ENCODE measurements at regions not wholly inside any gene's neighbourhood (a gene's known extent, or its start where the extent isn't known, plus 50 kb on each side); places are given as distances from the start of the nearest gene placed in this dataset.

GRCh38 chr5:39502704-39503103 is 77.9 kb upstream of the DAB2 start:
- Histone ChIP-seq H3K4me1 (ENCODE audit: control insufficient read depth, insufficient read depth, low read length) (no peaks in the 10 kb centered on the region), H3K4me3 (ENCODE audit: insufficient read depth, low read depth, low read length) (no peak overlapping the region), H3K27ac (ENCODE audit: insufficient read depth, low read depth, low read length, poor library complexity, severe bottlenecking) (no peak overlapping the region), H3K27me3 (ENCODE audit: control insufficient read depth, insufficient read depth, low read length, poor library complexity, severe bottlenecking) (no peaks in the 10 kb centered on the region), H3K9me3 (ENCODE audit: control insufficient read depth, low read length) (no peaks in the 10 kb centered on the region), H3K36me3 (ENCODE audit: control insufficient read depth, insufficient read depth, low read length) (no peaks in the 10 kb centered on the region)
- WGBS, 2 experiments, result 95 to 97% methylated on average over 6 of the region's 6 CpGs

- H3K9me3 ChIP-seq (ENCODE audit: control insufficient read depth, low read length), result no peaks in the 10 kb centered on the region
- H3K4me3 ChIP-seq (ENCODE audit: insufficient read depth, low read depth, low read length), result no peak overlapping the region
- no peak overlapping the region for H3K27ac ChIP-seq (ENCODE audit: insufficient read depth, low read depth, low read length, poor library complexity, severe bottlenecking)
These were observed 76.6 kb upstream of the DAB2 start for GRCh38 chr5:39501397-39501796.

GRCh38 chr5:39500551-39501175 is 75.9 kb upstream of the DAB2 start:
- WGBS, 2 experiments, result 83 to 94% methylated on average over 1 to 2 of the region's 2 CpGs
- no peak overlapping the region for H3K27ac ChIP-seq (ENCODE audit: insufficient read depth, low read depth, low read length, poor library complexity, severe bottlenecking)
- H3K9me3 ChIP-seq (ENCODE audit: control insufficient read depth, low read length), result no peaks in the 10 kb centered on the region
- H3K4me3 ChIP-seq (ENCODE audit: insufficient read depth, low read depth, low read length), result no peak overlapping the region
- no peaks in the 10 kb centered on the region for H3K27me3 ChIP-seq (ENCODE audit: control insufficient read depth, insufficient read depth, low read length, poor library complexity, severe bottlenecking)
- no peaks in the 10 kb centered on the region for H3K4me1 ChIP-seq (ENCODE audit: control insufficient read depth, insufficient read depth, low read length)
- H3K36me3 ChIP-seq (ENCODE audit: control insufficient read depth, insufficient read depth, low read length), result no peaks in the 10 kb centered on the region

More at GRCh38 chr5:39501397-39501796, 76.6 kb upstream of the DAB2 start:
- 95 to 99% methylated on average over 5 of the region's 5 CpGs for WGBS, 2 experiments
- H3K4me1 ChIP-seq (ENCODE audit: control insufficient read depth, insufficient read depth, low read length), result no peaks in the 10 kb centered on the region
- H3K27me3 ChIP-seq (ENCODE audit: control insufficient read depth, insufficient read depth, low read length, poor library complexity, severe bottlenecking), result no peaks in the 10 kb centered on the region
- no peaks in the 10 kb centered on the region for H3K36me3 ChIP-seq (ENCODE audit: control insufficient read depth, insufficient read depth, low read length)

GRCh38 chr5:39498278-39498952 is 73.6 kb upstream of the DAB2 start:
- H3K4me1 ChIP-seq (ENCODE audit: control insufficient read depth, insufficient read depth, low read length), result no peaks in the 10 kb centered on the region
- H3K27ac ChIP-seq (ENCODE audit: insufficient read depth, low read depth, low read length, poor library complexity, severe bottlenecking), result no peak overlapping the region
- WGBS, 2 experiments, result 93 to 100% methylated on average over 2 to 4 of the region's 4 CpGs
- no peaks in the 10 kb centered on the region for H3K9me3 ChIP-seq (ENCODE audit: control insufficient read depth, low read length)
- H3K27me3 ChIP-seq (ENCODE audit: control insufficient read depth, insufficient read depth, low read length, poor library complexity, severe bottlenecking), result no peaks in the 10 kb centered on the region
- no peak overlapping the region for H3K4me3 ChIP-seq (ENCODE audit: insufficient read depth, low read depth, low read length)
- H3K36me3 ChIP-seq (ENCODE audit: control insufficient read depth, insufficient read depth, low read length), result no peaks in the 10 kb centered on the region

GRCh38 chr5:39497322-39497721 is 72.5 kb upstream of the DAB2 start:
- no peaks in the 10 kb centered on the region for H3K27me3 ChIP-seq (ENCODE audit: control insufficient read depth, insufficient read depth, low read length, poor library complexity, severe bottlenecking)
- no peaks in the 10 kb centered on the region for H3K4me1 ChIP-seq (ENCODE audit: control insufficient read depth, insufficient read depth, low read length)
- 91 to 96% methylated on average over 3 to 4 of the region's 4 CpGs for WGBS, 2 experiments
- H3K9me3 ChIP-seq (ENCODE audit: control insufficient read depth, low read length), result no peaks in the 10 kb centered on the region
- no peak overlapping the region for H3K27ac ChIP-seq (ENCODE audit: insufficient read depth, low read depth, low read length, poor library complexity, severe bottlenecking)
- H3K36me3 ChIP-seq (ENCODE audit: control insufficient read depth, insufficient read depth, low read length), result no peaks in the 10 kb centered on the region
- no peak overlapping the region for H3K4me3 ChIP-seq (ENCODE audit: insufficient read depth, low read depth, low read length)

GRCh38 chr5:39495227-39495626 is 70.4 kb upstream of the DAB2 start:
- no peaks in the 10 kb centered on the region for H3K4me1 ChIP-seq (ENCODE audit: control insufficient read depth, insufficient read depth, low read length)
- no peaks in the 10 kb centered on the region for H3K9me3 ChIP-seq (ENCODE audit: control insufficient read depth, low read length)
- WGBS, 2 experiments, result 86 to 100% methylated on average over 1 of the region's 1 CpG

GRCh38 chr5:39494534-39494933 is 69.8 kb upstream of the DAB2 start:
- H3K4me3 ChIP-seq (ENCODE audit: insufficient read depth, low read depth, low read length), result no peak overlapping the region
- H3K9me3 ChIP-seq (ENCODE audit: control insufficient read depth, low read length), result no peaks in the 10 kb centered on the region
- no peak overlapping the region for H3K27ac ChIP-seq (ENCODE audit: insufficient read depth, low read depth, low read length, poor library complexity, severe bottlenecking)
- no peaks in the 10 kb centered on the region for H3K27me3 ChIP-seq (ENCODE audit: control insufficient read depth, insufficient read depth, low read length, poor library complexity, severe bottlenecking)
- H3K4me1 ChIP-seq (ENCODE audit: control insufficient read depth, insufficient read depth, low read length), result no peaks in the 10 kb centered on the region
- WGBS, 2 experiments, result 88 to 100% methylated on average over 1 of the region's 1 CpG
- no peaks in the 10 kb centered on the region for H3K36me3 ChIP-seq (ENCODE audit: control insufficient read depth, insufficient read depth, low read length)

More at GRCh38 chr5:39495227-39495626, 70.4 kb upstream of the DAB2 start:
- Histone ChIP-seq H3K27ac (ENCODE audit: insufficient read depth, low read depth, low read length, poor library complexity, severe bottlenecking) (no peak overlapping the region), H3K27me3 (ENCODE audit: control insufficient read depth, insufficient read depth, low read length, poor library complexity, severe bottlenecking) (no peaks in the 10 kb centered on the region), H3K36me3 (ENCODE audit: control insufficient read depth, insufficient read depth, low read length) (no peaks in the 10 kb centered on the region), H3K4me3 (ENCODE audit: insufficient read depth, low read depth, low read length) (no peak overlapping the region)

- Histone ChIP-seq H3K36me3 (ENCODE audit: control insufficient read depth, insufficient read depth, low read length) (no peaks in the 10 kb centered on the region), H3K4me1 (ENCODE audit: control insufficient read depth, insufficient read depth, low read length) (no peaks in the 10 kb centered on the region), H3K27me3 (ENCODE audit: control insufficient read depth, insufficient read depth, low read length, poor library complexity, severe bottlenecking) (no peaks in the 10 kb centered on the region), H3K9me3 (ENCODE audit: control insufficient read depth, low read length) (no peaks in the 10 kb centered on the region), H3K4me3 (ENCODE audit: insufficient read depth, low read depth, low read length) (no peak overlapping the region), H3K27ac (ENCODE audit: insufficient read depth, low read depth, low read length, poor library complexity, severe bottlenecking) (no peak overlapping the region)
- 86 to 88% methylated on average over 3 of the region's 3 CpGs for WGBS, 2 experiments
These were observed 69.3 kb upstream of the DAB2 start for GRCh38 chr5:39494107-39494510.

GRCh38 chr5:39491210-39491609 is 66.4 kb upstream of the DAB2 start:
- Histone ChIP-seq H3K27me3 (ENCODE audit: control insufficient read depth, insufficient read depth, low read length, poor library complexity, severe bottlenecking) (no peaks in the 10 kb centered on the region), H3K4me3 (ENCODE audit: insufficient read depth, low read depth, low read length) (no peak overlapping the region), H3K27ac (ENCODE audit: insufficient read depth, low read depth, low read length, poor library complexity, severe bottlenecking) (no peak overlapping the region), H3K9me3 (ENCODE audit: control insufficient read depth, low read length) (no peaks in the 10 kb centered on the region), H3K4me1 (ENCODE audit: control insufficient read depth, insufficient read depth, low read length) (no peaks in the 10 kb centered on the region), H3K36me3 (ENCODE audit: control insufficient read depth, insufficient read depth, low read length) (no peaks in the 10 kb centered on the region)
- WGBS, 2 experiments, result 100% methylated on average over 1 of the region's 1 CpG; no CpG with 5 or more reads in 1 of the 2 experiments

GRCh38 chr5:39489263-39489662 is 64.5 kb upstream of the DAB2 start:
- Histone ChIP-seq H3K4me3 (ENCODE audit: insufficient read depth, low read depth, low read length) (no peak overlapping the region), H3K27ac (ENCODE audit: insufficient read depth, low read depth, low read length, poor library complexity, severe bottlenecking) (no peak overlapping the region), H3K36me3 (ENCODE audit: control insufficient read depth, insufficient read depth, low read length) (no peaks in the 10 kb centered on the region), H3K27me3 (ENCODE audit: control insufficient read depth, insufficient read depth, low read length, poor library complexity, severe bottlenecking) (no peaks in the 10 kb centered on the region), H3K4me1 (ENCODE audit: control insufficient read depth, insufficient read depth, low read length) (no peaks in the 10 kb centered on the region), H3K9me3 (ENCODE audit: control insufficient read depth, low read length) (no peaks in the 10 kb centered on the region)
- WGBS, 2 experiments, result 91% methylated on average over 1 of the region's 1 CpG; no CpG with 5 or more reads in 1 of the 2 experiments

All from ectodermal cell (in vitro differentiated cells).